MCF 10A (cell line): ENCODE measurements at regions not wholly inside any gene's neighbourhood (a gene's known extent, or its start where the extent isn't known, plus 50 kb on each side); places are given as distances from the start of the nearest gene placed in this dataset.
"Not testable (repeated sequence)": the region's sequence is repeated elsewhere in the genome, so short reads cannot be mapped to it uniquely, and the experiment has no call there.

ENCODE experiments used
- BruUV-seq: library from RNA; stranded (reverse); fragments of 400-500 nt; replicated peaks from 2 replicates; lab custom pipeline; 2021; lab: Mats Ljungman, UMichigan
- CTCF ChIA-PET: fragments of 300-600 bp; sonication (Branson Sonifier 250); formaldehyde crosslinking; extraction: SDS; loops from one replicate; lab custom pipeline; 2021; ENCODE audit warnings: antibody characterized with exemption, inconsistent platforms; lab: Yijun Ruan, JAX
- POLR2A ChIA-PET: fragments of 300-600, 350-650 bp; sonication (Branson Sonifier 250); formaldehyde crosslinking; extraction: SDS; loops from one replicate; lab custom pipeline; 2020; ENCODE audit warnings: antibody characterized with exemption, inconsistent platforms; lab: Yijun Ruan, JAX
- DNase-seq: peaks from one replicate; pipeline ENCODE4 v3.0.0-alpha.2; 2018; ENCODE audit not compliant: unreplicated experiment
- H3K27ac Mint-ChIP-seq: one replicate; pipeline ENCODE4 v1.8.0; 2022; ENCODE audit warnings: mild to moderate bottlenecking, low read depth, mixed read lengths; ENCODE audit not compliant: unreplicated experiment
- H3K27me3 Mint-ChIP-seq: one replicate; pipeline ENCODE4 v1.8.0; 2022; ENCODE audit warnings: mixed read lengths; ENCODE audit not compliant: insufficient read depth, unreplicated experiment
- H3K36me3 Mint-ChIP-seq: one replicate; pipeline ENCODE4 v1.8.0; 2022; ENCODE audit warnings: mild to moderate bottlenecking, moderate library complexity, mixed read lengths; ENCODE audit not compliant: insufficient read depth, unreplicated experiment
- H3K4me1 Mint-ChIP-seq: one replicate; pipeline ENCODE4 v1.8.0; 2022; ENCODE audit warnings: mixed read lengths; ENCODE audit not compliant: insufficient read depth, unreplicated experiment
- H3K4me3 Mint-ChIP-seq: one replicate; pipeline ENCODE4 v1.8.0; 2022; ENCODE audit warnings: mild to moderate bottlenecking, moderate library complexity, mixed read lengths; ENCODE audit not compliant: unreplicated experiment
- H3K9me3 Mint-ChIP-seq: one replicate; pipeline ENCODE4 v1.8.0; 2022; ENCODE audit warnings: mixed read lengths; ENCODE audit not compliant: unreplicated experiment
- CTCF ChIP-seq: fragments of 200-600 bp; IDR thresholded peaks from one replicate; pipeline ENCODE4 v1.8.0; 2022; ENCODE audit warnings: antibody characterized with exemption, mild to moderate bottlenecking; ENCODE audit not compliant: unreplicated experiment
- intact Hi-C: fragments of 100-400 bp; cut with micrococcal nuclease; formaldehyde crosslinking; loops from 2 replicates; pipeline ENCODE4 v1.14.1; 2022

- BruUV-seq = no TSS peak
- TF ChIP-seq CTCF = no peak
- POLR2A ChIA-PET = no interaction called here
Measured at GRCh38 chrX:127177966-127178365, 358.4 kb downstream of the PRR32 start.

GRCh38 chrX:127187095-127187494 is 367.6 kb downstream of the PRR32 start:
- BruUV-seq = no TSS peak
- Mint-ChIP-seq H3K4me3 (no peak overlapping the region), H3K27me3 (no peaks in the 10 kb centered on the region), H3K4me1 (no peaks in the 10 kb centered on the region), H3K36me3 (no peaks in the 10 kb centered on the region), H3K9me3 (no peaks in the 10 kb centered on the region), H3K27ac (no peak overlapping the region)
- POLR2A ChIA-PET = no interaction called here
- CTCF ChIA-PET = no interaction called here
- DNase-seq = no peak
- TF ChIP-seq CTCF = no peak
- intact Hi-C loops = no loop called here

More at GRCh38 chrX:127177966-127178365, 358.4 kb downstream of the PRR32 start:
- H3K27ac Mint-ChIP-seq = no peak overlapping the region
- CTCF ChIA-PET = no interaction called here
- H3K9me3 Mint-ChIP-seq = no peaks in the 10 kb centered on the region
- H3K36me3 Mint-ChIP-seq = no peaks in the 10 kb centered on the region
- DNase-seq = no peak
- H3K27me3 Mint-ChIP-seq = no peaks in the 10 kb centered on the region
- intact Hi-C loops = no loop called here
- no peaks in the 10 kb centered on the region for H3K4me1 Mint-ChIP-seq
- no peak overlapping the region for H3K4me3 Mint-ChIP-seq

GRCh38 chrX:127190381-127190780 is 370.9 kb downstream of the PRR32 start:
- intact Hi-C loops = no loop called here
- no peak for TF ChIP-seq CTCF
- no peak for DNase-seq
- Mint-ChIP-seq H3K36me3 (no peaks in the 10 kb centered on the region), H3K9me3 (no peaks in the 10 kb centered on the region), H3K27ac (no peak overlapping the region), H3K27me3 (no peaks in the 10 kb centered on the region), H3K4me1 (no peaks in the 10 kb centered on the region), H3K4me3 (no peak overlapping the region)
- no TSS peak for BruUV-seq
- POLR2A ChIA-PET = no interaction called here
- CTCF ChIA-PET = no interaction called here

- H3K4me3 Mint-ChIP-seq = no peak overlapping the region
- no peaks in the 10 kb centered on the region for H3K36me3 Mint-ChIP-seq
- no peaks in the 10 kb centered on the region for H3K4me1 Mint-ChIP-seq
- no TSS peak for BruUV-seq
- no peak overlapping the region for H3K27ac Mint-ChIP-seq
- TF ChIP-seq CTCF = no peak
- POLR2A ChIA-PET = no interaction called here
- no peaks in the 10 kb centered on the region for H3K27me3 Mint-ChIP-seq
- no peaks in the 10 kb centered on the region for H3K9me3 Mint-ChIP-seq
- CTCF ChIA-PET = no interaction called here
- intact Hi-C loops = no loop called here
- DNase-seq = no peak
Measured at GRCh38 chrX:127207326-127207725, 387.8 kb downstream of the PRR32 start.

- POLR2A ChIA-PET, H3K4me3 Mint-ChIP-seq: not testable (repeated sequence)
Measured at GRCh38 chrX:127221821-127222220, 402.3 kb downstream of the PRR32 start.

More at GRCh38 chrX:127221821-127222220, 402.3 kb downstream of the PRR32 start:
- DNase-seq, BruUV-seq, H3K27ac Mint-ChIP-seq, H3K36me3 Mint-ChIP-seq, H3K27me3 Mint-ChIP-seq, H3K4me1 Mint-ChIP-seq, intact Hi-C loops, CTCF ChIA-PET: not testable (repeated sequence)
- peaks cover 11% of the 10 kb centered on the region for H3K9me3 Mint-ChIP-seq
